ENCODE measurements at regions not wholly inside any gene's neighbourhood (a gene's known extent, or its start where the extent isn't known, plus 50 kb on each side); places are given as distances from the start of the nearest gene placed in this dataset.

DNA sequence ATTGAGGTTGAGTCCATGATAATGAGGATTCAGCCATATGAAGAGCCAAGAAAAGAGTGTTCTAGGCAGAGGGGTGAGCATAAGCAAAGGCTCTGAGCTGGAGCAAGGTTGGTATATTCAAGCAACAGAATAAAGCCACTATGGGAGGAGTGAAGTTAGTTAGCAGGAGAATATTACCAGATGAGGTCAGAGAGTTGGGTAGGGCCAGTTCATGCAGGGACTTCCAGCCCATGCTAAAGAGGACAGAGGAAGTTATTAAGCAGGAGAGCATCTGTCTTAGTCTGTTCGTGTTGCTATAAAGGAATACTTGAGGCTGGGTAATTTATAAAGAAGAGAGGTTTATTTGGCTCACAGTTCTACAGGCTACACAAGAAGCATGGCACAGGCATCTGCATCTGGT is 57.1 kb upstream of the ATG10 start:
- no peak for TF ChIP-seq POLR2A (IDR thresholded peaks at IDR 0.05; ENCODE audit: low read length)
- TF ChIP-seq GATA1 (IDR thresholded peaks at IDR 0.05; ENCODE audit: low read depth, low read length): no peak

DNA sequence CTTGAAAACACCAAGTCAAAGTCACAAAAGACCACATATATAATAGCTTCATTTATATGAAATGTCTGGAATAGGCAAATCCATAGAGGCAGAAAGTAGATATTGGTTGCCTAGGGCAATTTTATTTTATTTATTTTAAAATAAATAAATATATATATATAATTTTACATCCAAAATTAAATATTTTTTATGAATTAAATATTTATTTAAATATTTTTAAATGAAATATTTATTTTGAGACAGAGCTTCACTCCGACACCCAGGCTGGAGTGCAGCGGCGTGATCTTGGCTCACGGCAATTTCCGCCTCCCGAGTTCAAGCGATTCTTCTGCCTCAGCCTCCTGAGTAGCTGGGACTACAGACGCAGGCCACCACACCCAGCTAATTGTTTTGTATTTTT is 58.9 kb upstream of the ATG10 start:
- DNase-seq: no peak
- TF ChIP-seq GATA1 (IDR thresholded peaks at IDR 0.05; ENCODE audit: low read depth, low read length) (no peak), POLR2A (IDR thresholded peaks at IDR 0.05; ENCODE audit: low read length) (no peak)

More for the DNA sequence above, 57.1 kb upstream of the ATG10 start:
- no peak for DNase-seq

DNA sequence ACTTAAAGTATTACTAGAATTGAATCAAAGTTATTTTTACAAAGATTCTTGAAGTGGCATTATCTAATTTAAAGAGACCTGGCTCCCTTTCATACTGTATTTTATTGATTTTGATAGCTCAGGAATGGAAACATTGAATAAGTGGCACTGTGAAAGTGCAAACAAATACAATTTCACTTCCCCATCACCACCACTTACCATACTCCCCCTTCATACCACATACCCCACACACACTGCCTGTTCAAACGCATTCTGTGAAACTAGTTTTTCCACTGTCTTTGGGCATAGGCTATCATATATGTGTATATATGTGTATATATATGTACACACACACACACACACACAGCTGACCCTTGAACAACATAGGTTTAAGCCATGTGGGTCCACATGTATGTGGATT is 62.1 kb upstream of the ATG10 start:
- no peak for TF ChIP-seq GATA1 (IDR thresholded peaks at IDR 0.05; ENCODE audit: low read depth, low read length)
- no peak for TF ChIP-seq POLR2A (IDR thresholded peaks at IDR 0.05; ENCODE audit: low read length)
- DNase-seq: no peak

DNA sequence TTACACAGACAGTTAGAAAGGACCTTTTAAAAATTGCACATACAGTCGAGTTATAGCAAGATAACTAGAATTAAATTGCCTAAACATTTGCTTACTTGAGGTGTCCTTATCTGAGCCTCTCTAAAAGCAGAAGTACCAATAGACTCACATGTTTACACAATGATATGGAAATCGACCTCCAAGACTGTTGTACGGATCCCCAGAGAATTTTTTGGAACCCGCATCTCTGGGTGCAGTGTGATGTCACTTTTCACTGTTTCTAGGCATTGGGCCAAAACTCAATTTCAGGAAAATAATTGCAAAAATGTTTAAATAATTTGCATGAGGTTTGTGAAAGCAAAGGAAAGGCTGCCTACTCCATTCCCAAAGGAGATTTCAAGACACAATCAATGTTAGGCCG is 63.1 kb upstream of the ATG10 start:
- DNase-seq: no peak
- no peak for TF ChIP-seq POLR2A (IDR thresholded peaks at IDR 0.05; ENCODE audit: low read length)
- no peak for TF ChIP-seq GATA1 (IDR thresholded peaks at IDR 0.05; ENCODE audit: low read depth, low read length)

DNA sequence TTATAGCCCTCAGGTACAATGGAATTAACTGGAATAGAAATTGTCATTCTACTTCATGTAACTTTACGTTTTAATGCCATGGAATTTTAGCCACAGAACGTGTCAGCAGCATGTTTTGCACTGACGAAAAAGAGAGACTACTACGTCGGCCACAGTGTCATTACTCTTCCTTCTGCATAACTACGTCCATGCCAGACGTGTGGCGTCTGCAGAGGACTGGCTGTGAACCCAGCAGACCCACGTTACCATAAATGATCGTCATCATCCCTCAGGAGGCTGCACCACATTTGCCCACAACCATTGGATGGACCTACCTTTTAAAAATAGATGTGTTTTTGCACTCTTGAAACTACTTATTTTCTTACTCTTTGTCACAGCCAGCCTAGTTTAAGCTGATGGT is 63.8 kb upstream of the ATG10 start:
- no peak for DNase-seq
- no peak for TF ChIP-seq GATA1 (IDR thresholded peaks at IDR 0.05; ENCODE audit: low read depth, low read length)
- TF ChIP-seq POLR2A (IDR thresholded peaks at IDR 0.05; ENCODE audit: low read length): no peak

- DNase-seq: no peak
Measured at GRCh38 chr5:81907012-81907635, 64.7 kb upstream of the ATG10 start.

GRCh38 chr5:81906086-81906485 is 65.7 kb upstream of the ATG10 start:
- no peak for TF ChIP-seq POLR2A (IDR thresholded peaks at IDR 0.05; ENCODE audit: low read length)
- no peak for TF ChIP-seq GATA1 (IDR thresholded peaks at IDR 0.05; ENCODE audit: low read depth, low read length)
- DNase-seq: no peak

More at GRCh38 chr5:81907012-81907635, 64.7 kb upstream of the ATG10 start:
- TF ChIP-seq GATA1 (IDR thresholded peaks at IDR 0.05; ENCODE audit: low read depth, low read length) (no peak), POLR2A (IDR thresholded peaks at IDR 0.05; ENCODE audit: low read length) (no peak)

DNA sequence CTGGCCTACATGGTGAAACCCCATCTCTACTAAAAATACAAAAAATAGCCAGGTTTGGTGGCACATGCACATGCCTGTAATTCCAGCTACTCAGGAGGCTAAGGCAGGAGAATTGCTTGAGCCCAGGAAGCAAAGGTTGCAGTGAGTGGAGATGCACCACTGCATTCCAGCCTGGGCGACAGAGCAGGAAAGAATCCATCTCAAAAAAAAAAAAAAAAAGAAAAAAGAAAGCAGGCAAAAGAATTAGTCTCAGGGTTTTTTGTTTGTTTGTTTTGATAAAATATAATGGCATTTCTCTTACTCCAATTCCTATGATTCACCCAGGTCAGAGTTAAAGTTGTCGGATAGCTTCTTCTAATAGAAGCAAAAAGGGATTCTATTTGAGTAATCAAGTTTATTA is 67.0 kb upstream of the ATG10 start:
- DNase-seq: no peak
- TF ChIP-seq POLR2A (IDR thresholded peaks at IDR 0.05; ENCODE audit: low read length): no peak
- TF ChIP-seq GATA1 (IDR thresholded peaks at IDR 0.05; ENCODE audit: low read depth, low read length): no peak

GRCh38 chr5:81904166-81904565 is 67.7 kb upstream of the ATG10 start:
- TF ChIP-seq POLR2A (IDR thresholded peaks at IDR 0.05; ENCODE audit: low read length) (no peak), GATA1 (IDR thresholded peaks at IDR 0.05; ENCODE audit: low read depth, low read length) (no peak)
- no peak for DNase-seq

DNA sequence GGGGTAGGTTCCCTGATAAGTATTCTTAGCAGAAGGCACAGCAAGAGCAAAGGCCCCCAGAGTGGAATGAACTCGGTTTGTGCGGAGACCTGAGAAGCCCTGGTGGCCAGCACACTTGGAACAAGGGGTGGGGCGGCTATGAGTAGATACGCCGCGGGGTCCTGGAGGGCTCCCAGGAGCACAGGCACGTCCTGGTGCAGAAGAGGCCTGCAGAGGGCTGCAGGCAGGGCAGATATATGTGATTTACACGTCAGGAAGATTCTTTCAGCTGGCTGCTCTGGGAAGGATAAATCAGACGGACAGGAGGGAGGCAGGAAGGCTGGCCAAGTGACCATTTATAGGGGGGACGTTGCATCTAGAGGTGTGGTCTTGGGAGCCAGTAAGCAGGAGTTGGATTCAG is 70.2 kb upstream of the ATG10 start:
- TF ChIP-seq POLR2A (IDR thresholded peaks at IDR 0.05; ENCODE audit: low read length) (no peak), GATA1 (IDR thresholded peaks at IDR 0.05; ENCODE audit: low read depth, low read length) (no peak)
- DNase-seq: no peak

- DNase-seq: no peak
- no peak for TF ChIP-seq POLR2A (IDR thresholded peaks at IDR 0.05; ENCODE audit: low read length)
- TF ChIP-seq GATA1 (IDR thresholded peaks at IDR 0.05; ENCODE audit: low read depth, low read length): no peak
Measured at GRCh38 chr5:81899123-81899522, 72.7 kb upstream of the ATG10 start.

DNA sequence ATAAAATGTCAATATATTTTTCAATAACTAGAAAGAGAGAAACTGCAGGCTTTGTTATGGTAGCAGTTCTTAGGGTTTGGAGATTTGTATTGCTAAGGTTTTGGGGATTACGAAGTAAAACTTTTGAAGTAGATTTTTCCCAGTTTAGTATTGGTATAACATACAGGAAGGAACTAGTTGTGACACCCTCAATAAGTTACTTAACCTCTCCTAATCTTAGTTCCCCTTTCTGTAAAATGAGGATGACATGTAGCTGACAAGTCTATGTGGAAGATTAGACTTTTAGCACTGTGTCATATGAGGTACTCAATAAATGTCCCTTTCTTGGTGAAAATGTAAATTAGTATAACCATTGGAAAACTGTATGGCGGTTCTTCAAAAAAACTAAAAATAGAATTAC is 73.4 kb upstream of the ATG10 start:
- TF ChIP-seq POLR2A (IDR thresholded peaks at IDR 0.05; ENCODE audit: low read length): no peak
- DNase-seq: no peak

DNA sequence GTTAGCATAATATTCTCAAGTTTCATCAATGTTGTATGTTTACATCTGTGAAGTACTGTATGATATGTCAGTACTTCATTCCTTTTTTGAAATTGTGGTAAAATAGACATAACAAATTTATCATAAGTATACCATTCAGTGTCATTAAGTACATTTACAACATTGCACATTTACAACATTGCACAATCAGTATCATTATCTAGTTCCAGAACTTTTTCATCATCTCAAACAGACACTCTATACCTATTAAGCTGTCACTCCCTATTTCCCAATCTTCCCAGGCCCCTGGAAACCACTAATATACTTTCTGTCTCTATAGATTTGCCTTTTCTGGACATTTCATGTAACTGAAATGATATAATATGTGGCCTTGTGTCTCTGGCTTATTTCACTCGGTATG is 75.1 kb upstream of the ATG10 start:
- TF ChIP-seq GATA1 (IDR thresholded peaks at IDR 0.05; ENCODE audit: low read depth, low read length): no peak
- TF ChIP-seq POLR2A (IDR thresholded peaks at IDR 0.05; ENCODE audit: low read length): no peak
- DNase-seq: no peak

DNA sequence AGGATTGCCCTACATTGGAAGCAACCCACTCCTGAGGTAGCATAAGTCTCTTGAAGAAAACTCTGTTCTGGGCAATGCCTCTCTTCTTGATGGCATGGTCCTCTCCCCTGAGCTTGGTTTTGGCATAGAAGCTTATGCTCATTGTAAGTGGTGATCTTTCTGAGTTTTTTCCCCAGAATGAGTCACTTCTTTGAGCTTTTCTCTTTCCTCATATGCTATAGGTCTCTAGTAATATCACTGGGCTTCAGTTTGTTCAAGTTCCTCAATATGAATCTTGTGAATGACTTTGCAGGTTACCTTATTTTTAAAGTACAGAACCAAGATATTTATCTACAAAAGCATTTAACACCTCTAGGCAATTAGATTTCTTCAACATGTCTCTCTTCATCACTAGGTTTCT is 76.5 kb upstream of the ATG10 start:
- TF ChIP-seq POLR2A (IDR thresholded peaks at IDR 0.05; ENCODE audit: low read length) (no peak), GATA1 (IDR thresholded peaks at IDR 0.05; ENCODE audit: low read depth, low read length) (no peak)

DNA sequence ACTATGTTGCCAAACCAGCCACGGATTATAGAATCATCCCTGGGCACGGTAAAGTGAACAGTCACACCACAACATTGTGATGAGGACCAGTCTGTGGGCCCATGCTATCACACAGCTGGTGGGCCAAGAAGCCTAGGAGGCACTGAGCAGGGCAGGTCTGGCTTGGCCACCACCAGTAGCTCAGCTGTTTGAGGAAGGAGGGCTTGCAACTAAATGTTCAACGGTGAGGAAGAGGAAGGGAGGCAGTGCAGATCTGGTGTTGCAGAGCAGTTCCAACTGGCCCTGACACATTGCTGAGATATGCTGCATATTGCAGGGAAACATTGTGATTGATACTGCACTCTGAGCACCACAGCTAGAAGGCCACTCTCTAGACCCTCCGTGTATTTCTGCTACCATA is 77.9 kb upstream of the ATG10 start:
- no peak for TF ChIP-seq POLR2A (IDR thresholded peaks at IDR 0.05; ENCODE audit: low read length)
- no peak for TF ChIP-seq GATA1 (IDR thresholded peaks at IDR 0.05; ENCODE audit: low read depth, low read length)
- no peak for DNase-seq

More for the DNA sequence above, 76.5 kb upstream of the ATG10 start:
- no peak for DNase-seq

DNA sequence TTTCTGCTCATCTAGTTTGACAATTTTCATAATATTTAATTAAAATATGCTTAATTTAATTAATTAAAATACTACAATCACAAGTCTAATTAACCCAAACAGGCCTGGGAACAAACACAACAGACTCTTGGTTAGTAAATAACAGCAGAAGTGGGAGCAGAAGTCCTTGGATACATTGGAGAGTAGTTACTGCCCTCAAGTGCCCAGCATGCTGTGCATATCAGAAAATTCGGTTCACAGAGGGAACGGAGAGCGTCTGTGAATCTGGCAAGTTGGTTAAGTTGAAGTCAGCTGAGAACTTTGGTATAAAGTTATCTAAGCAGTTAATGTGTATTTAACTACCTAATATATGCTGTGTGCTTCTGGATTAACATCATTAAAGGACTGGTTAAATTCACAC is 87.0 kb upstream of the ATG10 start:
- TF ChIP-seq GATA1 (IDR thresholded peaks at IDR 0.05; ENCODE audit: low read depth, low read length) (no peak), POLR2A (IDR thresholded peaks at IDR 0.05; ENCODE audit: low read length) (no peak)
- DNase-seq: no peak

Data from erythroblast (primary cell).